ENCODE measurements at regions not wholly inside any gene's neighbourhood (a gene's known extent, or its start where the extent isn't known, plus 50 kb on each side); places are given as distances from the start of the nearest gene placed in this dataset.

GRCh38 chr5:87898574-87898973 lies 370.1 kb downstream of the TMEM161B start:
- ATAC-seq: no peak
- Mint-ChIP-seq H3K9me3 (peaks cover 10% of the 10 kb centered on the region), H3K27ac (no peak overlapping the region), H3K36me3 (ENCODE audit: low read depth) (no peaks in the 10 kb centered on the region), H3K27me3 (peaks cover 1% of the 10 kb centered on the region), H3K4me3 (no peak overlapping the region), H3K4me1 (no peaks in the 10 kb centered on the region)
- DNase-seq: no peak

- H3K27ac Mint-ChIP-seq: no peak overlapping the region
- ATAC-seq (no peak), DNase-seq (no peak)
- H3K4me1 Mint-ChIP-seq: no peaks in the 10 kb centered on the region
- peaks cover 7% of the 10 kb centered on the region for H3K9me3 Mint-ChIP-seq
- H3K36me3 Mint-ChIP-seq (ENCODE audit: low read depth): no peaks in the 10 kb centered on the region
- no peak overlapping the region for H3K4me3 Mint-ChIP-seq
- H3K27me3 Mint-ChIP-seq: no peaks in the 10 kb centered on the region
Observed at GRCh38 chr5:87888139-87888538, 380.5 kb downstream of the TMEM161B start.

- no peak for DNase-seq
- H3K9me3 Mint-ChIP-seq: peaks cover 7% of the 10 kb centered on the region
- H3K4me1 Mint-ChIP-seq: no peaks in the 10 kb centered on the region
- H3K4me3 Mint-ChIP-seq: no peak overlapping the region
- H3K27ac Mint-ChIP-seq: no peak overlapping the region
- H3K36me3 Mint-ChIP-seq (ENCODE audit: low read depth): no peaks in the 10 kb centered on the region
- no peak for ATAC-seq
- H3K27me3 Mint-ChIP-seq: no peaks in the 10 kb centered on the region
Observed at GRCh38 chr5:87887247-87887646, 381.4 kb downstream of the TMEM161B start.

GRCh38 chr5:87886164-87886563 lies 382.5 kb downstream of the TMEM161B start:
- Mint-ChIP-seq H3K27me3 (no peaks in the 10 kb centered on the region), H3K27ac (no peak overlapping the region), H3K36me3 (ENCODE audit: low read depth) (no peaks in the 10 kb centered on the region), H3K4me3 (no peak overlapping the region), H3K9me3 (peaks cover 14% of the 10 kb centered on the region), H3K4me1 (no peaks in the 10 kb centered on the region)
- DNase-seq: no peak
- no peak for ATAC-seq

- Mint-ChIP-seq H3K4me3 (no peak overlapping the region), H3K36me3 (ENCODE audit: low read depth) (no peaks in the 10 kb centered on the region), H3K27me3 (no peaks in the 10 kb centered on the region), H3K27ac (no peak overlapping the region), H3K4me1 (no peaks in the 10 kb centered on the region), H3K9me3 (peaks cover 17% of the 10 kb centered on the region)
- ATAC-seq (no peak), DNase-seq (no peak)
Observed at GRCh38 chr5:87885758-87886157, 382.9 kb downstream of the TMEM161B start.

GRCh38 chr5:87877495-87877894 lies 391.1 kb downstream of the TMEM161B start:
- Mint-ChIP-seq H3K4me1 (no peaks in the 10 kb centered on the region), H3K27ac (no peak overlapping the region), H3K9me3 (peaks cover 14% of the 10 kb centered on the region), H3K27me3 (peaks cover 2% of the 10 kb centered on the region), H3K4me3 (no peak overlapping the region), H3K36me3 (ENCODE audit: low read depth) (no peaks in the 10 kb centered on the region)
- DNase-seq: no peak
- ATAC-seq: no peak

GRCh38 chr5:87877023-87877422 lies 391.6 kb downstream of the TMEM161B start:
- Mint-ChIP-seq H3K27ac (no peak overlapping the region), H3K4me3 (no peak overlapping the region), H3K9me3 (peaks cover 14% of the 10 kb centered on the region), H3K36me3 (ENCODE audit: low read depth) (no peaks in the 10 kb centered on the region), H3K4me1 (no peaks in the 10 kb centered on the region), H3K27me3 (peaks cover 2% of the 10 kb centered on the region)
- ATAC-seq (no peak), DNase-seq (no peak)

- Mint-ChIP-seq H3K4me3 (no peak overlapping the region), H3K27ac (no peak overlapping the region), H3K9me3 (peaks cover 11% of the 10 kb centered on the region), H3K36me3 (ENCODE audit: low read depth) (no peaks in the 10 kb centered on the region), H3K4me1 (no peaks in the 10 kb centered on the region), H3K27me3 (peaks cover 2% of the 10 kb centered on the region)
- ATAC-seq: no peak
- no peak for DNase-seq
Observed at GRCh38 chr5:87876616-87877015, 392.0 kb downstream of the TMEM161B start.

GRCh38 chr5:87872986-87873385 lies 395.7 kb downstream of the TMEM161B start:
- ATAC-seq (no peak), DNase-seq (no peak)
- Mint-ChIP-seq H3K36me3 (ENCODE audit: low read depth) (no peaks in the 10 kb centered on the region), H3K4me1 (no peaks in the 10 kb centered on the region), H3K9me3 (no peaks in the 10 kb centered on the region), H3K27me3 (peaks cover 2% of the 10 kb centered on the region), H3K4me3 (no peak overlapping the region), H3K27ac (no peak overlapping the region)

- H3K4me1 Mint-ChIP-seq: no peaks in the 10 kb centered on the region
- no peak overlapping the region for H3K27ac Mint-ChIP-seq
- ATAC-seq (no peak), DNase-seq (no peak)
- no peak overlapping the region for H3K4me3 Mint-ChIP-seq
- H3K27me3 Mint-ChIP-seq: no peaks in the 10 kb centered on the region
- H3K36me3 Mint-ChIP-seq (ENCODE audit: low read depth): no peaks in the 10 kb centered on the region
- H3K9me3 Mint-ChIP-seq: no peaks in the 10 kb centered on the region
Observed at GRCh38 chr5:87868792-87869191, 399.9 kb downstream of the TMEM161B start.

- no peak for DNase-seq
- Mint-ChIP-seq H3K9me3 (no peaks in the 10 kb centered on the region), H3K4me1 (no peaks in the 10 kb centered on the region), H3K27ac (no peak overlapping the region), H3K27me3 (no peaks in the 10 kb centered on the region), H3K36me3 (ENCODE audit: low read depth) (no peaks in the 10 kb centered on the region), H3K4me3 (no peak overlapping the region)
- no peak for ATAC-seq
Observed at GRCh38 chr5:87867281-87867680, 401.4 kb downstream of the TMEM161B start.

GRCh38 chr5:87853541-87853940 lies 415.1 kb downstream of the TMEM161B start:
- Mint-ChIP-seq H3K27ac (no peak overlapping the region), H3K9me3 (peaks cover 12% of the 10 kb centered on the region), H3K4me1 (no peaks in the 10 kb centered on the region), H3K27me3 (no peaks in the 10 kb centered on the region), H3K36me3 (ENCODE audit: low read depth) (no peaks in the 10 kb centered on the region), H3K4me3 (no peak overlapping the region)
- DNase-seq (no peak), ATAC-seq (no peak)

- peaks cover 9% of the 10 kb centered on the region for H3K9me3 Mint-ChIP-seq
- H3K4me3 Mint-ChIP-seq: no peak overlapping the region
- ATAC-seq (no peak), DNase-seq (no peak)
- no peak overlapping the region for H3K27ac Mint-ChIP-seq
- H3K4me1 Mint-ChIP-seq: no peaks in the 10 kb centered on the region
- no peaks in the 10 kb centered on the region for H3K36me3 Mint-ChIP-seq (ENCODE audit: low read depth)
- no peaks in the 10 kb centered on the region for H3K27me3 Mint-ChIP-seq
Observed at GRCh38 chr5:87851603-87852002, 417.0 kb downstream of the TMEM161B start.

- H3K27me3 Mint-ChIP-seq: no peaks in the 10 kb centered on the region
- no peaks in the 10 kb centered on the region for H3K36me3 Mint-ChIP-seq (ENCODE audit: low read depth)
- ATAC-seq (no peak), DNase-seq (no peak)
- H3K4me1 Mint-ChIP-seq: no peaks in the 10 kb centered on the region
- H3K27ac Mint-ChIP-seq: no peak overlapping the region
- peaks cover 9% of the 10 kb centered on the region for H3K9me3 Mint-ChIP-seq
- no peak overlapping the region for H3K4me3 Mint-ChIP-seq
Observed at GRCh38 chr5:87850843-87851242, 417.8 kb downstream of the TMEM161B start.

GRCh38 chr5:87845734-87846133 lies 422.9 kb downstream of the TMEM161B start:
- no peaks in the 10 kb centered on the region for H3K27me3 Mint-ChIP-seq
- no peak overlapping the region for H3K27ac Mint-ChIP-seq
- no peak for DNase-seq
- H3K9me3 Mint-ChIP-seq: no peaks in the 10 kb centered on the region
- no peaks in the 10 kb centered on the region for H3K36me3 Mint-ChIP-seq (ENCODE audit: low read depth)
- no peak overlapping the region for H3K4me3 Mint-ChIP-seq
- H3K4me1 Mint-ChIP-seq: no peaks in the 10 kb centered on the region
- ATAC-seq: no peak

GRCh38 chr5:87844866-87845265 lies 423.8 kb downstream of the TMEM161B start:
- DNase-seq: no peak

More at GRCh38 chr5:87844866-87845265, 423.8 kb downstream of the TMEM161B start:
- H3K27me3 Mint-ChIP-seq: no peaks in the 10 kb centered on the region
- H3K9me3 Mint-ChIP-seq: peaks cover 8% of the 10 kb centered on the region
- peaks cover under 1% of the 10 kb centered on the region for H3K36me3 Mint-ChIP-seq (ENCODE audit: low read depth)
- no peak overlapping the region for H3K4me3 Mint-ChIP-seq
- no peak for ATAC-seq
- no peak overlapping the region for H3K27ac Mint-ChIP-seq
- no peaks in the 10 kb centered on the region for H3K4me1 Mint-ChIP-seq
